Muscle layer of duodenum (tissue), 2 donors: ENCODE measurements at regions not wholly inside any gene's neighbourhood (a gene's known extent, or its start where the extent isn't known, plus 50 kb on each side); places are given as distances from the start of the nearest gene placed in this dataset.

Experiments
- H3K27ac ChIP-seq: one replicate; pipeline ENCODE4 v1.7.0; 2013; ENCODE audit warnings: mild to moderate bottlenecking, low read length
- H3K27me3 ChIP-seq: one replicate; pipeline ENCODE4 v1.7.0; 2013; ENCODE audit warnings: low read depth, mild to moderate bottlenecking, control low read depth, low read length
- H3K36me3 ChIP-seq, 2 donors: one replicate each; pipeline ENCODE4 v1.7.0; 2013; ENCODE audit warnings: low read length in 2 of 2, control low read depth in 1 of 2, mild to moderate bottlenecking in 1 of 2; ENCODE audit not compliant: insufficient read depth in 2 of 2, control insufficient read depth in 1 of 2
- H3K4me1 ChIP-seq, 2 donors: one replicate each; pipeline ENCODE4 v1.7.0; 2013; ENCODE audit warnings: low read length in 2 of 2, mild to moderate bottlenecking in 2 of 2, control low read depth in 1 of 2, moderate library complexity in 1 of 2; ENCODE audit not compliant: insufficient read depth in 2 of 2, control insufficient read depth in 1 of 2
- H3K4me3 ChIP-seq, 2 donors: one replicate each; pipeline ENCODE4 v1.7.0; 2013; ENCODE audit warnings: low read length in 2 of 2, low read depth in 1 of 2, mild to moderate bottlenecking in 1 of 2
- H3K9me3 ChIP-seq, 2 donors: one replicate each; pipeline ENCODE4 v1.7.0; 2013; ENCODE audit warnings: low read length in 2 of 2, control low read depth in 1 of 2, mild to moderate bottlenecking in 1 of 2; ENCODE audit not compliant: control insufficient read depth in 1 of 2
- donor health status: healthy.

DNA sequence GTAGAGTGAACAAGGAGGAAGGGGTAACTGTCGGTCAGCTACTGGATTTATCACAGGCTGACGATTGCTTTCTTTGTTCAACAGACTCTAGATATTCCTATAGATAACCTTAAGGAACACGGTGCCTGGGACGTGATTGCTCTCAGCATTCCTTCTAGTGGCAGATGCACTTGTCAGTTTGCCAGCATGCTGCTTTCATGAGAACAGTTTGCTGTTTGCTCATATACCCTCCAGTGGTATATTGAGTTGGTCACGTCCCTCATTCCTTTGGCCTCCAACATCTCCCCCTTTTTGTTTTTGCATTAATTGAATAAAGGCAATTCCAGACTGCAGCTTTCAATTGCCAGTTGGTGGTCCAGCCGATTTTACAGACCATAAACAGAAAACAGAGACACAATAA is 76.8 kb upstream of the BTN3A2 start:
- Histone ChIP-seq H3K9me3 (no peaks in the 10 kb centered on the region), H3K36me3 (no peaks in the 10 kb centered on the region), H3K4me3 (no peak overlapping the region), H3K27me3 (no peaks in the 10 kb centered on the region), H3K27ac (no peak overlapping the region), H3K4me1 (peaks cover 0 to 7% of the 10 kb centered on the region in 2 donors)

DNA sequence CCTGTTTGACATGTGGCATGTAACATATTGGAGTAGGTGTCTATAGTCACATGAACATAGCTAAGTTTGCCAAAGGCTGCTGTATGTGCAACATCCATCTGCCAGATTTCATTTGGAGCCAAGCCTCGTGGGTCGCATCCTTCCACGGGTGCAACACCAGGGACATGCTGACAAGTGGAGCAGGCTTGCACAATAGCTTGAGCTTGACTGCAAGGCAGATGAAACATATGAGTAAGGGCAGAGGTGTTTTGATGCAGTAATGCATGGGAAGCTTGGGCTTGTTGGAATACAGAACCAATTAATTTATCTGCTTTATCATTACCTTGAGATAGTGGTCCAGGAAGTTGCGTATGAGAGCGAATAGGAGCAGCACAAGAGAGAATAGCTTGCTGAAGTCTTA is 74.1 kb upstream of the BTN3A2 start:
- H3K27ac ChIP-seq: no peak overlapping the region
- H3K4me1 ChIP-seq: no peaks in the 10 kb centered on the region
- no peaks in the 10 kb centered on the region for H3K9me3 ChIP-seq
- H3K36me3 ChIP-seq: no peaks in the 10 kb centered on the region
- H3K4me3 ChIP-seq: no peak overlapping the region
- no peaks in the 10 kb centered on the region for H3K27me3 ChIP-seq

DNA sequence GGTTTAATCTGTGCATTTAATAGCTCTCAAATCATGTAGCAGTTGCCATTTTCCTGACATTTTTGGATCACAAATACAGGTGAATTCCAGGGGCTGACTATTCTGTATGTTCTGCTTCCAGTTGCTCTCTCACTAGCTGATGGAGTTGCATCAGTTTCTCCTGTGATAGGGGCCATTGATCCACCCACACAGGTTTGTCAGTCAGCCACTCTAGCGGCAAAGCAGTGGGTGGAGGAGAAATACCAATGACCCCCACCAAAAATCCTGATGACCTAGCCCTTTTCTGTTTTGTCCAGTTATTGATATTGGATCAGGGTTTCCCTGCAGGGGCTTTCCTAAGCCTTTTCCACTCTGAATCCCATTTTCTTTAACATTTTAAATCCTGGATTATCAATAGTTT is 72.3 kb upstream of the BTN3A2 start:
- H3K9me3 ChIP-seq: no peaks in the 10 kb centered on the region
- H3K27me3 ChIP-seq: no peaks in the 10 kb centered on the region
- no peak overlapping the region for H3K4me3 ChIP-seq
- H3K4me1 ChIP-seq: no peaks in the 10 kb centered on the region
- H3K27ac ChIP-seq: no peak overlapping the region
- H3K36me3 ChIP-seq: no peaks in the 10 kb centered on the region

DNA sequence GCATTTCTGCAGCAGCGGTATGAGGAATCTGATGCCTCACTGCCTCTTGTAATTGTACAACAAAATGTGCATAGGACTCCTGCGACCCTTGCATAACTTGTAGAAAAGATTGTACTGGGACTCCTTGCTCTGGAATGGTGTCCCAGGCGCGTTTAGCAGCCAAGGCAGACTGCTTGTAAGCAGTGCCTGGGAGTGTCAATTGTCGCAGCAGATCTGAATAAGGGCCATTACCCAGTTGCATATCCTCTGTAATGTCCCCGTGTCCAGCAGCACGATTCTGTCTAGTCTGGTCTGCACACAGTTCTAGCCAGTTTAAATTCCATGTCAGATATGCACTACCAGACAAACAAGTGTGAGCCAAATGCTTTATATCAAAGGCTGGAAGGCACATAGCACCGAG is 70.7 kb upstream of the BTN3A2 start:
- no peaks in the 10 kb centered on the region for H3K4me1 ChIP-seq
- no peaks in the 10 kb centered on the region for H3K27me3 ChIP-seq
- no peaks in the 10 kb centered on the region for H3K36me3 ChIP-seq
- no peaks in the 10 kb centered on the region for H3K9me3 ChIP-seq
- H3K4me3 ChIP-seq: no peak overlapping the region
- no peak overlapping the region for H3K27ac ChIP-seq

DNA sequence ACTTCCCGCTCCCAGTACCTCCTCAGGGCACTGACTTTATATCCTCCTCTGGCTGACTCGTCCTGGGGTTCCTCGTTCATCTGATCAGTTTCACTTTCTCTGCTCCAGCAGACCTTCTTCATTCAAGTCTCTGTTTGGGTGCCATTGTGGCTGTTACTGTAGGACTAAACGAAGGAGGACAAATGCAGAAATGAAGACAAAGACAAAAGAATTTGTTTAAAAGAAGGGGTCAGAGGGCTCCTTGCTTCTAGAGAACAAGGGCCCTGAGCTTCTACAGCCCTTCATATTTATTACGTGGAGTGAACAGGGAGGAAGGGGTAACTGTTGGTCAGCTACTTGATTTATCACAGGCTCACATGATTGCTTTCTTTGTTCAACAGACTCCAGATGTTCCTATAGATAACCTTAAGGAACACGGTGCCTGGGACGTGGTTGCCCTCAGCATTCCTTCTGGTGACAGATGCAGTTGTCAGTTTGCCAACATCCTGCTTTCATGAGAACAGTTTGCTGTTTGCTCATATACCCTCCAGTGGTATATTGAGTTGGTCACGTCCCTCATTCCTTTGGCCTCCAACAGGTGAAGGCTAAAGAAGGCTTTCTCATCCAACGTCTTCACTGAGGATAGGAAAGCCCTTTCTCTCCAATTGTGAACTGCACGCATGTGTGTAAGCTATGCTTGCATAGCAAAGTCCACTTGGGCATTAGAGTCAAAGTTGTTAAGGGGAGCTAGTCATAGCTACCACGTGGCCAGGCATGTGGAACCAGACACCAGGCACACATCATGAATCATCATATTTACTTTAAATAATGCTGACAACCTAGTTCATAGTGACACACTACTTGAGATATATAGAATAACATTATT is 69.1 kb upstream of the BTN3A2 start:
- peak overlapping the region; percentile 41 for H3K27ac ChIP-seq
- no peaks in the 10 kb centered on the region for H3K36me3 ChIP-seq
- H3K9me3 ChIP-seq: no peaks in the 10 kb centered on the region
- peak overlapping the region in 1 of 2 donors; percentile 24 for H3K4me3 ChIP-seq
- no peaks in the 10 kb centered on the region for H3K27me3 ChIP-seq
- no peaks in the 10 kb centered on the region for H3K4me1 ChIP-seq

DNA sequence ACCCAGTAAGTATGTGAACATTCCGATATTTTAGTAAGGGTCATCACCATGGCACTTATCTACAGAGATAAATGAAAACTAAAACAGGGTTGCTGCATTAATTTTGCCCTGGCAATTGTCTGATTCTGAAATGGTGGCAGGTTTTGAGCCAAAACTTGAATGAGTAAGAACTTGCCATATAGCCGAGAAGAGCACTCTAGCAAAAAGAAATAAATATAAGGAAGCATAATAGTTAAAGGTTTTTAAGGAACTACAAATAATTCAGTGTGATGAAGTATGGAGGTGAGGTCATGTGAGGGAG is 68.5 kb upstream of the BTN3A2 start:
- no peaks in the 10 kb centered on the region for H3K9me3 ChIP-seq
- H3K27ac ChIP-seq: no peak overlapping the region
- H3K4me1 ChIP-seq: no peaks in the 10 kb centered on the region

DNA sequence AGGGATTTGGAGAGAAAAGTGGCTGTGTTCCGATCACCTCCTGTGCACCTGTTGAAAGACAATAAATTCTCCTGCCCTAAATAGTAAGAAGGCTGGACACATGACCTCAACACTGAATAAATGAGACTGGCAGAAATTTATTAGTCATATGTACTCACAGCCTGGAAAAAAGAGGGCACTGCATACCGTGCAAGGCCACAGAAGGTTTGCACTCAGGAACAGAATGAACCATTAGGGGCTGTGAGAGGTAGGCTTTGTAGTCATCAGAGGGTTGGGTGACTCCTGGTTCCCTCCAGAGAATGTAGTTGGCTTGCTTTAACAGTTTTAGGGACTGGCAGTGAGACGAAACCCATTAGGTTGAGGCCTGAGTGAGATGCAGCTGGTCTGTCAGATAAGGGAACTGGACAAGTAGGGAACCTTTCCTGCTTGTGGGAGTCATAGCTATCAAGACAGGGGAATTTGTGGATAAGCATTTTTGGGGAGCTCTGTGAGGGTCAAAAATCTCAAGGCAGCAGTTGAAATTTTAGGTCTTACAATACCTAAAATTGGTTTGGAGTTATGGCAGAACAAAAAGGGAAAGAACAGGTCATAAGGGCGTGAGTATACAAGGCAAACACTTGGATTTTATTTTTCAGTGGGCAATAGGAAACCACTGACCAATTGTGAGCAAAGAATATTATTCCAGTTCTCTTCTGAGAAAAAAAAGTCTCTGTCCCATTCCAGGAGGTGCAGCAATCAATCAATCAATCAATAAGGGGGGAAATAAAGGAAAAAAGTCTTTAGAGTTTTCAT is 67.9 kb upstream of the BTN3A2 start:
- H3K27me3 ChIP-seq: no peaks in the 10 kb centered on the region
- H3K36me3 ChIP-seq: no peaks in the 10 kb centered on the region
- H3K4me3 ChIP-seq: no peak overlapping the region
- no peaks in the 10 kb centered on the region for H3K4me1 ChIP-seq
- no peaks in the 10 kb centered on the region for H3K9me3 ChIP-seq
- H3K27ac ChIP-seq: no peak overlapping the region

More for the DNA sequence above, 68.5 kb upstream of the BTN3A2 start:
- H3K27me3 ChIP-seq: no peaks in the 10 kb centered on the region
- H3K4me3 ChIP-seq: no peak overlapping the region
- no peaks in the 10 kb centered on the region for H3K36me3 ChIP-seq

DNA sequence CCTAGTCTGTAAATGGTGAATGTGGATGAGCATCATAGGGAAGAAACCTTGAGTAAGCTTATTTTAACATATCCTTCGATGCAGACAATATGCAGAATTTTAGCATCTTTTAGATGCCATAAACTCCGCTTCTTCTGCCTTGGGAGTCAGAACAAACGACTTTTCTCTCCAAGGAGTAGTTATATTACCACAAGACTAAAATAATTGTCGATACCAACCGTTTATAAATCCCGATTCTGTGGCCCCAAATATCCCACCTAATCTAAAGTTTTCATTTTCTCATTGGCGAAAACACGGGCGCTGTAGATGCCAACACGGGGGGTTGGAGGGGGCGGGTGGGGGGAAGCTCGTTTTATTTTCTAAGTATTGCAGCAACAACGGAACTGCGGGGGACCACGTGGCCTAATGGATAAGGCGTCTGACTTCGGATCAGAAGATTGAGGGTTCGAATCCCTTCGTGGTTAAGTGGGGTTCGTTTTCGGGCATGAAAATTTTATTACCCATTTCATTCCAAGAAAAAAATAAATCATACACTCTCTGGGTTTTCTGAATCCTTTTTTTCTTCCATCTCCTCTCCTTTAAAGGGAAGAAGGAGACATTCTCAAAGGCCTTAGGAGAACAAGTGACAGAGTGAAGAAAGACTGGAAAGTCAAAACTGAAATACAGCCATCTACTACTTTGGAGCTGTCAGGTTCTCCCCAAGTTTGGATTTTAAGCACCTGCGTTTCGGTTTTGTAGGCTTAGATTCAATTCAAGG is 65.5 kb upstream of the BTN3A2 start:
- H3K9me3 ChIP-seq: no peaks in the 10 kb centered on the region
- H3K27me3 ChIP-seq: no peaks in the 10 kb centered on the region
- H3K4me3 ChIP-seq: no peak overlapping the region
- no peaks in the 10 kb centered on the region for H3K36me3 ChIP-seq
- no peak overlapping the region for H3K27ac ChIP-seq
- H3K4me1 ChIP-seq: no peaks in the 10 kb centered on the region

DNA sequence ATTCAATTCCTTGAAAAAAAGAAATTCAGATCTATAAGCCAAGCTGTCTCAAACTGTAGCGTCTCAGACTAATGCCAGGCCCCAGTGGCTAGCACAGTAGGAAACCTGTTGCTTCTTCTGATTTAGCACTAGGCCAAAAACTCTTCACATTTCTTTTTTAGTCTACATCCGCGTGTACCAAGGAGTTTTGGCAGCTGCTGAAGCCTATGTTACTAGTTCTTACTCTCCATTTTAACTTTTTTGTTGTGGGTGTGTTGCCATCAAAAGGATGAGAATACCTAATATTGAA is 65.0 kb upstream of the BTN3A2 start:
- Histone ChIP-seq H3K27ac (no peak overlapping the region), H3K36me3 (no peaks in the 10 kb centered on the region), H3K27me3 (no peaks in the 10 kb centered on the region), H3K4me3 (no peak overlapping the region), H3K9me3 (no peaks in the 10 kb centered on the region), H3K4me1 (no peaks in the 10 kb centered on the region)

DNA sequence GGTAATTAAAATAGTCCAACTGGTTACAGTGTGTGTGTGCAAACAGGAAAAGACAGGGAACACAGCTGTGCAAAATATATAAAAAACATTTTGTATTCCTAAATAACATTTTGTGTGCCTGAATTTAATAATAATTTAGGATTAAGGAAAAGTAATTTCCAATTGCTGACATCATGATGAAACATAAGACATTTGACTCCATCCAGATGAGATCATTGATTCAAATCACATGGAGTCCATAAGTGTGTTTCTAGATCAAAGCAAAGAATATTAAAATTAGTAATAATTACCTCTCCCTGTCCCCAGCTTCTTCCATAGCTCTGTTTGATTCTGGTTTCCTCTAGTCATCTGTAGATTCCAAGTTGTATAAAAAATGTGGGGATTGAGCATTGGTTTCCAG is 64.6 kb upstream of the BTN3A2 start:
- H3K9me3 ChIP-seq: no peaks in the 10 kb centered on the region
- H3K36me3 ChIP-seq: no peaks in the 10 kb centered on the region
- H3K4me1 ChIP-seq: no peaks in the 10 kb centered on the region
- H3K27me3 ChIP-seq: no peaks in the 10 kb centered on the region
- no peak overlapping the region for H3K4me3 ChIP-seq
- H3K27ac ChIP-seq: no peak overlapping the region

DNA sequence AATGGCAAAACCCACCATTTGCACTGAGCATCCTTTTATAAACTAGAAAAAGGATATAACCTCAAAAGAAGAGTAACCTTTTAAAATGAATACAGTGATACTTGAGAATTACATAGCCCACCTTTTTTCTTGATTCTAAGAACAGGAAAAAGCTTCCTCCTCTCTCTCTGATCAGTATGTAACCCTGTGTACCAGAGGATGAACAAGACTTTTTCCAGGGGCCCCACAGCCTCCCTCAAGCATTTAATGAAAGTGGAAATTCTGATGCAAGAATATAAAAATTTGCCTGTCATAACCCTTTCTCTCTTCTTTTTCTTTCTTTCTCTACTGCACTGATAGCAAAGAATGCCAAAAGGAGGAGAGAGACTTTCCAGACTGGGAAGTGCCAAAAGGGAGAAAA is 64.2 kb upstream of the BTN3A2 start:
- Histone ChIP-seq H3K9me3 (no peaks in the 10 kb centered on the region), H3K27me3 (no peaks in the 10 kb centered on the region), H3K4me3 (no peak overlapping the region), H3K36me3 (no peaks in the 10 kb centered on the region), H3K4me1 (no peaks in the 10 kb centered on the region), H3K27ac (no peak overlapping the region)
